Skin epidermis (tissue), 12 donors: ENCODE measurements at regions not wholly inside any gene's neighbourhood (a gene's known extent, or its start where the extent isn't known, plus 50 kb on each side); places are given as distances from the start of the nearest gene placed in this dataset.
A peak's percentile ranks its signal among the peaks of the same experiment; 100 is the strongest.

Experiments
- H3K27ac ChIP-seq, 21 experiments: fragments of 200-600 bp; sonication (generic) in 11 of 21; one replicate each; pipeline ENCODE4 v1.5.0; 2020; ENCODE audit warnings: mild to moderate bottlenecking in 3 of 21, inconsistent platforms in 2 of 21, moderate library complexity in 2 of 21
- H3K4me3 ChIP-seq, 7 experiments: fragments of 200-600 bp; sonication (generic) in 2 of 7; one replicate each; pipeline ENCODE4 v1.5.0; 2020; ENCODE audit warnings: inconsistent platforms in 2 of 7, mild to moderate bottlenecking in 2 of 7, moderate library complexity in 1 of 7

DNA sequence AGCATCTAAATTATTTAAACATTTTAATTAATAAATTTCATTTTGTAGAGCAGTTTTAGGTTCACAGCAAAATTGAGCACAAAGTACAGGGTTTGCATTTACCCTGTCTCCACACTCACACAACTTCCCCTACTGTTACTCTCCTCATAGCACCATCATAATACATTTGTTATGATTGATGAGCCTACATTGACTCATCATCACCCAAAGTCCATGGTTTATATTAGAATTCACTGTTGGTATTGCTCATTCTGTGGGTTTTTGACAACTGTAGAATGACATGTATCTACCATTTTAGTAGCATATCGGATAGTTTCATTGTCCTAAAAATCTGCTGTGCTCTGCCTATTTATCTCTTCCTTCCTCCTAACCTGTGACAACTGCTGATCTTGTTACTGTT is 411.1 kb upstream of the MPDZ start:
- Histone ChIP-seq H3K4me3 (no peak overlapping the region), H3K27ac (no peak overlapping the region)

GRCh38 chr9:13689925-13690324 is 410.4 kb upstream of the MPDZ start:
- Histone ChIP-seq H3K4me3 (no peak overlapping the region), H3K27ac (no peak overlapping the region)

DNA sequence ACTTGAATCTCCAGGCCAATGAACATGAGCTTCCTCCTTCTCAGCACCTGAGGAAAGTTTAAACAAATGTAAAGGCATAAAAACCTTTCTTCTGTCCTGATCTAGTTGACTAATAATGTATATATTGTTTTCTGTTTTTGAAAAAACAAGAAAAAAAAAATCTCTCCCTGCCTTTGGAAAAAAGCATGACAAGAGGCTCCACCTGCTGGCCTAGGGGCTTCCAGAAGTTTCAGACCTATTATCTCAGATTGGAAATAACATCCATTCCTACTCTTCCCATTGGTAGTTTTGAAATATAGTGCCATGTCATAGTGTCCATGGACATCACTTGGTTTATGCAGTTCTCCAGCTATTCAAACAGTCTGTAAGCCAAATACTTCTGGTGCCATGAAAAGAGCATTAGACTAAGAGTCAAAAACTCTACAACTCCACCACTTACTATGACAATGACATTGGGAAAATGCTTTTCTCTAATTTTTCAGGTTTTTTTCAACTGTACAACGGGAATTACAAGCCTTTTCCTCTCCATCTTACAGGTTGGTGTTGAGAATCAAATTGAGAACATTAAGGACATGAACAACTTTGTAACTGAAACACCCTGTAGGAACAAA is 409.6 kb upstream of the MPDZ start:
- Histone ChIP-seq H3K27ac (peak overlapping the region in 5 of 21 experiments; percentile 3 to 50 (median 25)), H3K4me3 (no peak overlapping the region)

DNA sequence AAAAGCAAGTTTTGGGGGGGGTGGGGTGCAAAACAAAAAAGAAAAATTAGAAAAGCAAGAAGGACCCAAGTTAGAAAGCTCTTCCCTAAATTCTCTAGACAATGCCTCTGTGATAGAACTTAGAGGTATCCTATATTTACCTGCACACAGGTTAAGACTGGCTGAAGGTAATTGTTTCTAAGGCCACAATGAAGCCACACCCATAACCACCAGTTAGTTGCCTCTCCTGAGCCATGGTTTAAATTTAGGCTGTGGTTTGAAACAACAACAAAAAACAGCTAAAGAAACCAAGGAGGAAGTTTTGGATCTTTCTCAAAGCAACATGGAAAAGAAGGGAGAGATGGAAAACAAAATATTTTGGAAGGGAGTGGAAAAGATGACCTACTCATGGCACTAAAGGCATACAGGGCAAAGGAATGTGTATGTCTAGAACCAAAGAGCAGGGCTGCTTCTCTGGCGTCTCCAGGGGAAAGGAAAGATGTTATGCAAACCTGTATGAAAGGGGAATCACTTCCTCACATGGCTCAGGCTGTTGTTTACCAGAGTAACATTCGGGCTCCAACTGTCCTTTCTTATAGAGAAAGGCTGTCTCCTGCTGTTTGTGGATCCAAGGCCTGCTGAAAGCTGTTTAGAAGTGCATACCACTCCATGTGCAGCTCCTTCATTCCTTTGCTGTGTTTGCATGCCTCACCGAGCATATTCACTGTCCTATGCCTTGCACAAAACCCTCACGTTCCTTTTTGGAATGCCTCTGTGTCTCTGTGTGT is 408.9 kb upstream of the MPDZ start:
- Histone ChIP-seq H3K4me3 (no peak overlapping the region), H3K27ac (peak overlapping the region in 6 of 21 experiments; percentile 3 to 50 (median 28))

GRCh38 chr9:13684656-13685055 is 405.2 kb upstream of the MPDZ start:
- Histone ChIP-seq H3K4me3 (no peak overlapping the region), H3K27ac (no peak overlapping the region)

GRCh38 chr9:13677801-13678200 is 398.3 kb upstream of the MPDZ start:
- Histone ChIP-seq H3K4me3 (no peak overlapping the region), H3K27ac (no peak overlapping the region)

- no peak overlapping the region for H3K27ac ChIP-seq
- H3K4me3 ChIP-seq = no peak overlapping the region
Measured at GRCh38 chr9:13675638-13676000, 396.1 kb upstream of the MPDZ start.

DNA sequence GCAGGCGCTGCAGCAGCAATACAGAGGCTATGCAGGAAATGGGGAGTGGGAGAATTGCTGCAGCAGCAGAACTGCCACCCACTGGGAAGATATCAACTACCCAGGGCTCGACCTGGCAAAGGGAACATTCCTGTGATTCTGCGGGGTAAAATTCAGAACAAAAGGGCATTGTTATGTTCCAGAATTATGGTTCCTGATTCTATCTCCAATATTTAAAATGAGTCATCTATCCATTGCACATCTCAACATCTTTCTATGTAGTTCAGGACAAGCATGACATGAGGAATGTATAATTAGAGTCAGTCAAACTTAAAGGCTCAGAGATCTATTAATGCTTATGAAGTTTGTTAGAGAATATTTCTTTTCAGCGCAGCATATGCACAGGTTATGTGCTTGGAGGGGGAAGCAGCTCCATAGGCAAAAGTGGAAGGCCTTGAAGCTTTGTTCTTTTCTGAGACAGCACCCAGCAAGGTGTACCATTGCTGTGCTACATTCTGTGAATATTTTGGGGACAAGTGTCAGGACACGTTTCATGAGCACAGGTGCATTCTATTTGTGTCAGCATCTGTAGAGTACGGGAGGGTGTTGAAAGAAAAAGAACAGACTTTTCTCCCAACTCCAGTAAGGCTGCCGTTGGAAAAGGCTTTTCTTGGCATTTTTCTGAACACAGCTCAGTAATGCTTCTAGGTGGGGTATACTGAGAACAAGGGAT is 395.6 kb upstream of the MPDZ start:
- H3K27ac ChIP-seq = no peak overlapping the region
- H3K4me3 ChIP-seq = no peak overlapping the region

DNA sequence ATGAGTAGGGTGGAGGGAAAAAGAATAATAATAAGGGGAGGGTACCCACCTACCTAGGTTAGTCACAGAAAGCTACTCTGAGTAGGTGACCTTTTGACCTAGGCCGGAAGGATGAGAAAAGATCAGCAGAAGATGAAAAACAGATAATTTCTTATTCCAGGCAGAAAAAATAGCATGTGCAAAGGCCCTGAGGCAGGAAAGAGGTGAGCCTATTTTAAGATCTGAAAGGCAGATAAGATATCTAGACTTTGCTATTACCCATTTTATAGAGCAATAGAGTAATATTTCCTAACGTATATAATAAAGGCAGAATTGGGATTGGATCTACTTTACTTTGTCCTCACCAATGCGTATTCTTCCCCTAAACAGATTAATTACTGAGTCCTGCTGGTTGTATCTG is 393.9 kb upstream of the MPDZ start:
- no peak overlapping the region for H3K4me3 ChIP-seq
- no peak overlapping the region for H3K27ac ChIP-seq

- no peak overlapping the region for H3K4me3 ChIP-seq
- no peak overlapping the region for H3K27ac ChIP-seq
Measured at GRCh38 chr9:13665418-13666066, 386.1 kb upstream of the MPDZ start.

- Histone ChIP-seq H3K27ac (no peak overlapping the region), H3K4me3 (no peak overlapping the region)
Measured at GRCh38 chr9:13661014-13661413, 381.5 kb upstream of the MPDZ start.

DNA sequence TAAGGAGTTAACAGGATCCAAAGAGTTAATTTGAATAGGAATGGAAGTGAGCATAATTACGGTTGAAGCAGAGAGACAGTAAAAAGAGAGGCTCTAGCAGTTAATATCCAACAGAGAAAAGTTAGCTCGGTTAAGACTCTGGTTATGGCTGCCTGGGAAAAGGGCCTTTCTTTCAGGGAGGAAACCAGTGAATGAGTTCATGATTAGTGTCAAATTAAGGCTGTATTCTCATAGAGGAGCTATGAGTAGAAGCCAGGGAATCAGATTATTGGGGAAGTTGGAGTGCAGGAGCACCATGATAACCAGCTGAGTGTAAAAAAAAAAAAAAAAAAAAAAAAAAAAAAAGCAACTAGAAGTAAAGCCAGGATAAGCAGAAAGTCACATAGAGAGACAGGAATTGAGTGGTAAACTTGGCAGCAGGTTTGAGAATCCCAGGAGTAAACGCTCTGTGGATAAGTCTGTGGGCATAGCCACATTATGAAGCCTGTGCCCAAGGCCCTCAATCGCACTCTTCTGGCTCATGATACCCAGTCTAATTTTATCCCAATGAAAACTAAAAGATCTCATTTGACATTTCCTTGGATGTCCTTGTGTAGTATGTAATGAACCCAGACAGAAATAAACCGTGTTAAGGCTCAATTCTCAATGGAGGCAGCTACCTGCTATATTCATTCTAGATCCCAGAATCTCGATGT is 372.6 kb upstream of the MPDZ start:
- no peak overlapping the region for H3K27ac ChIP-seq
- no peak overlapping the region for H3K4me3 ChIP-seq

DNA sequence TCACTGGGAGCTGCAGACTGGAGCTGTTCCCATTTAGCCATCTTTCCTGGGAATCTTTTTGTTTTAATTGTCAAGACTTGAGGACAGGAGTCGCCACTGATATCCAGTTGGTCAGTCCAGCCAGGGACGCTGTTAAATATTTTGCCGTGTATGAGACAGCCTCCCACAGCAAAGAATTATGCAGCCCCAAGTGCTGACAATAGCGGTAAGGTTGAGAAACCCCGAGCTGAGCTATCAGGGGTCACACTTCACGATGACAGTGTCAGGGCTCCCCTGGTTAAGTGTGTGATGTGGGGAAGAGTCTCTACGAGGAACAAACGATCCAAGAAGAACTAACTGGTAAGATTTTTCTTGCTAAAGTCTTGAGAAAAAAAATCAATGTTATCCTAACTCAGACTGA is 372.0 kb upstream of the MPDZ start:
- H3K27ac ChIP-seq = no peak overlapping the region
- H3K4me3 ChIP-seq = no peak overlapping the region

DNA sequence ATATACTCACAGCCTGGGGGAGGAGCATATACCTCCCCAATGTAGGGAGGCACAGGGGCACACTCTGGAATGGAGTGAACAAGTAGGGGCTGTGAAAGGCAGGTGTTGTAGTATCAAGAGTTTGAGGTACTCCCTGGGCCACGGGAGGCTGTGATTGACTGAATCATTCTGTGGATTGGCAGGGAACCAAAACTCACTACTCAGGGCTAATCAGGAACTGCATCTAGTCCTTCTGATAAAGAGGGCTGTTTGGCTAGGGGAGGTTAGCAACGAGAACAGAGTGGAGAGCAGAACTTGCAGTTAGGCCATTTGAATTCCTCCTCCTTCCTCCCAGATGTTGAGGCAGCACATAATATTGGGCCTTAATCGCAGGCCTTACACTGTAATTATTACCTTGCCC is 369.2 kb upstream of the MPDZ start:
- no peak overlapping the region for H3K4me3 ChIP-seq
- no peak overlapping the region for H3K27ac ChIP-seq

- Histone ChIP-seq H3K27ac (no peak overlapping the region), H3K4me3 (no peak overlapping the region)
Measured at GRCh38 chr9:13648068-13648467, 368.6 kb upstream of the MPDZ start.

GRCh38 chr9:13646500-13647021 is 367.1 kb upstream of the MPDZ start:
- Histone ChIP-seq H3K4me3 (no peak overlapping the region), H3K27ac (no peak overlapping the region)

GRCh38 chr9:13645557-13645956 is 366.1 kb upstream of the MPDZ start:
- no peak overlapping the region for H3K27ac ChIP-seq
- H3K4me3 ChIP-seq = no peak overlapping the region

DNA sequence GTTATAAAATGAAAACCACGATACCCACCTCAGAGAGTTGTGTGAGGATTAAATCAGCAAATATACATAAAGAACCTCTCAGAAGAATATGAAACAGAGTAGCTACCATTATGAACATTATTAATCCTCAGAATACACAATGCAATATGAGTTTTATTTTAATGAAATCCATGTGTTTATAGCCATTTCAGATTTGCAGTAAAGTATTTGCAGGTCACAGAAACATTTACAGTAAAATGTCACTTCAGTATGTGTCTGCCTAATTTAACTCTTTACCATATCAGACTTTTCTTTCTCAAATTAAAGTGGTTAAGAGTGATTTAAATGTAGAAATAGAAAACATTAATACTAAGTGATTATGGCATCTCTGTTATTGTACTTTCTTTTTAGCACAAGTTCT is 365.2 kb upstream of the MPDZ start:
- Histone ChIP-seq H3K27ac (peak overlapping the region in 1 of 21 experiments; percentile 10), H3K4me3 (no peak overlapping the region)

GRCh38 chr9:13642646-13643045 is 363.2 kb upstream of the MPDZ start:
- H3K27ac ChIP-seq = no peak overlapping the region
- H3K4me3 ChIP-seq = no peak overlapping the region

DNA sequence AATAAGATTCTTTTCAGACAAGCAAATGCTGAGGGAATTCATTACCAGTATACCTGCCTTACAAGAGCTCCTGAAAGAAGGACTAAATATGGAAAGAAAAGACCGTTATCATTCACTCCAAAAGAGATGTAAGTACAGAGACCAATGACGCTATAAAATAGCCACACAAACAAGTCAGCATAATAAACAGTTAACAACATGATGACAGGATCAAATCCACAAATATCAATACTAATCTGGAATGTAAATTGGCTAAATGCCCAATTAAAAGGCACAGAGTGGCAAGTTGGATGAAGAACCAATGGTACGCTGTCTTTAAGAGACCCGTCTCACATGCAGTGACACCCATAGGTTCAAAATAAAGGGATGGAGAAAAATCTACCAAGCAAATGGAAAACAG is 349.6 kb upstream of the MPDZ start:
- H3K4me3 ChIP-seq = no peak overlapping the region

More for the DNA sequence above, 349.6 kb upstream of the MPDZ start:
- H3K27ac ChIP-seq = no peak overlapping the region
